Lower leg skin (tissue), 4 donors: ENCODE measurements at regions not wholly inside any gene's neighbourhood (a gene's known extent, or its start where the extent isn't known, plus 50 kb on each side); places are given as distances from the start of the nearest gene placed in this dataset.
"Not testable (repeated sequence)": the region's sequence is repeated elsewhere in the genome, so short reads cannot be mapped to it uniquely, and the experiment has no call there.

Experiments used
- DNase-seq, 2 donors: peaks; one replicate each; pipeline ENCODE4 v3.0.0-alpha.2; 2019; ENCODE audit warnings: low spot score in 2 of 2
- H3K4me3 ChIP-seq: fragments of 200-600 bp; sonication (generic); 2 replicates; pipeline ENCODE4 v1.5.1; 2017; ENCODE audit warnings: mild to moderate bottlenecking, low read depth; ENCODE audit not compliant: poor library complexity, severe bottlenecking
- CTCF ChIP-seq, 3 donors: fragments of 450-650 bp; IDR thresholded peaks; one replicate each; pipeline ENCODE4 v1.5.1; 2016; ENCODE audit warnings: antibody characterized with exemption in 3 of 3, mild to moderate bottlenecking in 3 of 3, moderate library complexity in 2 of 3
- POLR2A ChIP-seq, 2 donors: fragments of 450-650 bp; IDR thresholded peaks; one replicate each; pipeline ENCODE4 v1.6.1; 2016 to 2017; ENCODE audit warnings: antibody characterized with exemption in 2 of 2, mild to moderate bottlenecking in 1 of 2, moderate library complexity in 1 of 2
- WGBS, 2 donors: methylation state at CpG; one replicate each; pipeline ENCODE4 v1.1.5; 2018; 5-methylcytosine and 5-hydroxymethylcytosine counted together
- intact Hi-C: fragments of 100-400 bp; cut with DNase I; formaldehyde crosslinking; loops from one replicate; pipeline ENCODE4 v1.15.0; 2023; ENCODE audit warnings: low total_unique reads

- no peak for DNase-seq
- WGBS, 2 donors: 48 to 53% methylated on average over 3 of the region's 3 CpGs
- H3K4me3 ChIP-seq: no peak overlapping the region
- intact Hi-C loops: no loop called here
- TF ChIP-seq POLR2A (IDR thresholded peaks at IDR 0.05) (no peak), CTCF (IDR thresholded peaks at IDR 0.05) (no peak)
These were observed 343.8 kb downstream of the PID1 start for GRCh38 chr2:228927028-228928010.

- 83 to 86% methylated on average over 4 of the region's 4 CpGs for WGBS, 2 donors
- no peak for TF ChIP-seq POLR2A (IDR thresholded peaks at IDR 0.05)
- TF ChIP-seq CTCF (IDR thresholded peaks at IDR 0.05): no peak
These were observed 351.3 kb downstream of the PID1 start for GRCh38 chr2:228919808-228920207.

GRCh38 chr2:228917220-228917619 lies 353.9 kb downstream of the PID1 start:
- H3K4me3 ChIP-seq: no peak overlapping the region
- 45 to 52% methylated on average over 1 of the region's 1 CpG for WGBS, 2 donors
- DNase-seq: no peak
- intact Hi-C loops: no loop called here
- TF ChIP-seq CTCF (IDR thresholded peaks at IDR 0.05) (no peak), POLR2A (IDR thresholded peaks at IDR 0.05) (no peak)

More at GRCh38 chr2:228919808-228920207, 351.3 kb downstream of the PID1 start:
- intact Hi-C loops: no loop called here
- DNase-seq: no peak
- no peak overlapping the region for H3K4me3 ChIP-seq

GRCh38 chr2:228916416-228917090 lies 354.5 kb downstream of the PID1 start:
- intact Hi-C loops: no loop called here
- DNase-seq: no peak
- TF ChIP-seq POLR2A (IDR thresholded peaks at IDR 0.05) (no peak), CTCF (IDR thresholded peaks at IDR 0.05) (no peak)
- WGBS, 2 donors: 67 to 79% methylated on average over 4 of the region's 4 CpGs
- H3K4me3 ChIP-seq: no peak overlapping the region

GRCh38 chr2:228913176-228913575 lies 357.9 kb downstream of the PID1 start:
- 81 to 82% methylated on average over 3 of the region's 3 CpGs for WGBS, 2 donors
- no peak for DNase-seq
- H3K4me3 ChIP-seq: no peak overlapping the region
- intact Hi-C loops: no loop called here
- TF ChIP-seq POLR2A (IDR thresholded peaks at IDR 0.05) (no peak), CTCF (IDR thresholded peaks at IDR 0.05) (no peak)

- DNase-seq, H3K4me3 ChIP-seq, intact Hi-C loops: not testable (repeated sequence)
- 79 to 97% methylated on average over 1 of the region's 1 CpG for WGBS, 2 donors
These were observed 360.2 kb downstream of the PID1 start for GRCh38 chr2:228910872-228911271.
